ENCODE measurements at regions not wholly inside any gene's neighbourhood (a gene's known extent, or its start where the extent isn't known, plus 50 kb on each side); places are given as distances from the start of the nearest gene placed in this dataset.
"Not testable (repeated sequence)": the region's sequence is repeated elsewhere in the genome, so short reads cannot be mapped to it uniquely, and the experiment has no call there.

GRCh38 chr16:73965591-73965990 lies 331.0 kb upstream of the PSMD7 start:
- no peak for DNase-seq (ENCODE audit: low read depth in 2 of 3, low spot score in 2 of 3)

- DNase-seq (ENCODE audit: low read depth in 2 of 3, low spot score in 2 of 3), result peak in 2 of 3 donors; percentile 61 to 81
Observed at GRCh38 chr16:73956587-73957494, 339.8 kb upstream of the PSMD7 start.

GRCh38 chr16:73955702-73956101 lies 340.9 kb upstream of the PSMD7 start:
- DNase-seq (ENCODE audit: low read depth in 2 of 3, low spot score in 2 of 3), result no peak

- DNase-seq (ENCODE audit: low read depth in 2 of 3, low spot score in 2 of 3), result no peak
Observed at GRCh38 chr16:73955255-73955654, 341.4 kb upstream of the PSMD7 start.

GRCh38 chr16:73951481-73951880 lies 345.1 kb upstream of the PSMD7 start:
- no peak for DNase-seq (ENCODE audit: low read depth in 2 of 3, low spot score in 2 of 3)

- DNase-seq (ENCODE audit: low read depth in 2 of 3, low spot score in 2 of 3), result no peak
Observed at GRCh38 chr16:73949574-73950320, 346.9 kb upstream of the PSMD7 start.

GRCh38 chr16:73945631-73946030 lies 351.0 kb upstream of the PSMD7 start:
- DNase-seq (ENCODE audit: low read depth in 2 of 3, low spot score in 2 of 3), result no peak

- DNase-seq (ENCODE audit: low read depth in 2 of 3, low spot score in 2 of 3), result not testable (repeated sequence)
Observed at GRCh38 chr16:73943184-73943583, 353.4 kb upstream of the PSMD7 start.

DNA sequence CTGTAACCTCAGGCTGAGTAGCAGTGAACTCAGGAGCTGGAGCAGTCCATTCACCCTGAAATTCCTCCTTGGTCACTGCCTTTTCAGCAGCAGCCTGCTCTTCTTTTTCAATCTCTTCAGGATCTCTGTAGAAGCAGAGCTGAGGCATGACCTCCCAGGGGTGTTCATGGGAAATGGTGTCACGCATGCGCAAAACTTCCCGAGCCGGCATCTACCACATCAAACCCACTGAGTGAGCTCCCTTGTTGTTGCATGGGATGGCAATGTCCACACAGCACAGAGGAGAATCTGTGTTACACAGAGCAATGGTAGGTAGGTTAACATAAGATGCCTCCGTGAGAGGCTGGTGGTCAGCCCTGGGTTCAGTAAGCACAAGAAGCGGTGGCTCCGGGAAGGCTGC lies 355.8 kb upstream of the PSMD7 start:
- not testable (repeated sequence) for DNase-seq (ENCODE audit: low read depth in 2 of 3, low spot score in 2 of 3)

- no peak for DNase-seq (ENCODE audit: low read depth in 2 of 3, low spot score in 2 of 3)
Observed at GRCh38 chr16:73923951-73924350, 372.7 kb upstream of the PSMD7 start.

- no peak for DNase-seq (ENCODE audit: low read depth in 2 of 3, low spot score in 2 of 3)
Observed at GRCh38 chr16:73921295-73921694, 375.3 kb upstream of the PSMD7 start.

- no peak for DNase-seq (ENCODE audit: low read depth in 2 of 3, low spot score in 2 of 3)
Observed at GRCh38 chr16:73916829-73917594, 379.6 kb upstream of the PSMD7 start.

- DNase-seq (ENCODE audit: low read depth in 2 of 3, low spot score in 2 of 3), result no peak
Observed at GRCh38 chr16:73915935-73916334, 380.7 kb upstream of the PSMD7 start.

DNA sequence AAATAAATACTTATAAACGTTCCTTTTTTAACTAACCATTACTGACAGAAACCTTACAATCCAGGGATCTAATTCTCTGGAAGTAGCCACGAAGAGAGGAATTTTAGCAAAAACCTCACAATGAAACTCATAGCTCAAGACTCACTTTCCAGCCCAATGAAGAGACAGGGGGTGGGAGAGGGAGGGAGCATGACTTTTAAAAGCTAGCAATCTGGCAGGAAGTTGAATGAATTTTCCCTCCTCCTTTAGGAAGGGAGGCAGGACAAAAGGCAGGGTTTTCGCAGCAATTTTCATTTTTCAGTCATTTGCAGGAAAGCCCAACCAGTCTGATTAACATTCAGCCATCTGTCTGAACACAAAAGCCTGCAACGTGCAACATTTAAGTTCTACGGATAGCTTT lies 381.5 kb upstream of the PSMD7 start:
- no peak for DNase-seq (ENCODE audit: low read depth in 2 of 3, low spot score in 2 of 3)

DNA sequence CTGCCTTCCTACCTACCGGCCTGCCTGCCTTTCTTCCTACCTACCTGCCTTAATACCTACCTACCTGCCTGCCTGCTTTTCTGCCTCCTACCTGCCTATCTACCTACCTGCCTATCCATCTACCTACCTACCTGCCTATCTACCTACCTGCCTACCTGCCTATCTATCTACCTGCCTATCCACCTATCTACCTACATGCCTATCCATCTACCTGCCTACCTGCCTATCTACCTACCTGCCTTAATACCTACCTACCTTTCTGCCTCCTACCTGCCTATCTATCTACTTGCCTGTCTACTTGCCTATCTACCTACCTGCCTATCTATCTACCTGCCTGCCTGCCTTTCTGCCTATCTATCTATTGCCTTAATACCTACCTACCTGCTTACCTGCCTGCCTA lies 383.8 kb upstream of the PSMD7 start:
- no peak for DNase-seq (ENCODE audit: low read depth in 2 of 3, low spot score in 2 of 3)

- DNase-seq (ENCODE audit: low read depth in 2 of 3, low spot score in 2 of 3), result no peak
Observed at GRCh38 chr16:73912281-73912680, 384.3 kb upstream of the PSMD7 start.

DNA sequence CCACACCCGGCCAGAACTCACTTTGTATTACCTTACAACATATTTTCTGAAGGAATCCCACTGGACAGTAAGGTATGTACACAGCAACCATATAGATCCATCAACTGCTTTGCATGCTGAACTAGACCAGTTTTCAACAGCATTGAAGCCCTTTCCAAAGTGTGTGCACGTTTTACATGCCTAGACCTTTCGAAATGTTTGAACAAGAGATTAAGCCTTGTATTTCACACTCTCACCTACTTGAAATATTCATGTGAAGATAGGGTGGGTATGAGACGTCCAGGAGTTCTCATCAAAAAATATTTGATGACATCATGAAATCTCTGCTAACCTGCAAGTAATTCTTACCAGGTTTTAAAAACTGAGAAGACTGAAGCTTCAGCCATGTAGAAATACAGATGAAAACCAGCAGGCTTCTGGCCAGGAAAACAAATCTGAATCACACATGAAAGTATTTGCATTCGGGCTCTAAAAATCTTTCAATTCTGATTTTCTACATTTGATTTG lies 387.0 kb upstream of the PSMD7 start:
- DNase-seq (ENCODE audit: low read depth in 2 of 3, low spot score in 2 of 3), result no peak

GRCh38 chr16:73891129-73891542 lies 405.5 kb upstream of the PSMD7 start:
- peak in 1 of 3 donors; percentile 20 for DNase-seq (ENCODE audit: low read depth in 2 of 3, low spot score in 2 of 3)

GRCh38 chr16:73890186-73891128 lies 406.2 kb upstream of the PSMD7 start:
- no peak for DNase-seq (ENCODE audit: low read depth in 2 of 3, low spot score in 2 of 3)
